ENCODE measurements at regions not wholly inside any gene's neighbourhood (a gene's known extent, or its start where the extent isn't known, plus 50 kb on each side); places are given as distances from the start of the nearest gene placed in this dataset.

DNA sequence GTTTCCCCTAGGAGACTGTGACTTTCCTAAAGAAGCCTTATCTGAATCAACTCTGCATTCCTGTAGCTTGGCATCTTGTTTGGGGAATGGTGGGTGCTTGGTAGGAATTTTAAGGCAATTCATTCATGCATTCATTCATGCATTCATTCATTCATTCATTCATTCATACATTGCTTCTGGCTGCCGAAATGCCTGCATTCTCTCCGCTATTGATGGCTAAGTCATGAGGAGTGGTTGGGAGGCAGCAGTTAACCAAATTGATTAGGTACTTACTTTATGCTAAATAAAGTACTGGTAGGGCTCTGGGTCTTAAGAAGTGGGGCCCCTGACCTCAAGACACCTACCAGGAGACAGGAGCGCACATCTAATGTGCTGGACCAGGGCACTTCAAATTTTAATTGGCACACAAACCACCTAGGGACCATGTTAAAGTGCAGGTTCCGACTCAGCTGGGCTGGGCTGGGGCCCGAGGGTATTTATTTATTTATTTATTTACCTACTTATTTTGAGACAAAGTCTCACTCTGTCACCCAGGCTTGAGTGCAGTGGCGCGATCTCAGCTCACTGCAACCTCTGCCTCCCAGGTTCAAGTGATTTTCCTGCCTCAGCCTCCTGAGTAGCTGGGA is 127.6 kb downstream of the ANKRD60 start:
- TF ChIP-seq, protein P1, sequence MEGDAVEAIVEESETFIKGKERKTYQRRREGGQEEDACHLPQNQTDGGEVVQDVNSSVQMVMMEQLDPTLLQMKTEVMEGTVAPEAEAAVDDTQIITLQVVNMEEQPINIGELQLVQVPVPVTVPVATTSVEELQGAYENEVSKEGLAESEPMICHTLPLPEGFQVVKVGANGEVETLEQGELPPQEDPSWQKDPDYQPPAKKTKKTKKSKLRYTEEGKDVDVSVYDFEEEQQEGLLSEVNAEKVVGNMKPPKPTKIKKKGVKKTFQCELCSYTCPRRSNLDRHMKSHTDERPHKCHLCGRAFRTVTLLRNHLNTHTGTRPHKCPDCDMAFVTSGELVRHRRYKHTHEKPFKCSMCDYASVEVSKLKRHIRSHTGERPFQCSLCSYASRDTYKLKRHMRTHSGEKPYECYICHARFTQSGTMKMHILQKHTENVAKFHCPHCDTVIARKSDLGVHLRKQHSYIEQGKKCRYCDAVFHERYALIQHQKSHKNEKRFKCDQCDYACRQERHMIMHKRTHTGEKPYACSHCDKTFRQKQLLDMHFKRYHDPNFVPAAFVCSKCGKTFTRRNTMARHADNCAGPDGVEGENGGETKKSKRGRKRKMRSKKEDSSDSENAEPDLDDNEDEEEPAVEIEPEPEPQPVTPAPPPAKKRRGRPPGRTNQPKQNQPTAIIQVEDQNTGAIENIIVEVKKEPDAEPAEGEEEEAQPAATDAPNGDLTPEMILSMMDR (IDR thresholded peaks at IDR 0.05) = no peak
- no peak for TF ChIP-seq ZFX (IDR thresholded peaks at IDR 0.05; ENCODE audit: borderline replicate concordance)

Data from 22Rv1 (cell line).